ENCODE measurements at regions not wholly inside any gene's neighbourhood (a gene's known extent, or its start where the extent isn't known, plus 50 kb on each side); places are given as distances from the start of the nearest gene placed in this dataset.

DNA sequence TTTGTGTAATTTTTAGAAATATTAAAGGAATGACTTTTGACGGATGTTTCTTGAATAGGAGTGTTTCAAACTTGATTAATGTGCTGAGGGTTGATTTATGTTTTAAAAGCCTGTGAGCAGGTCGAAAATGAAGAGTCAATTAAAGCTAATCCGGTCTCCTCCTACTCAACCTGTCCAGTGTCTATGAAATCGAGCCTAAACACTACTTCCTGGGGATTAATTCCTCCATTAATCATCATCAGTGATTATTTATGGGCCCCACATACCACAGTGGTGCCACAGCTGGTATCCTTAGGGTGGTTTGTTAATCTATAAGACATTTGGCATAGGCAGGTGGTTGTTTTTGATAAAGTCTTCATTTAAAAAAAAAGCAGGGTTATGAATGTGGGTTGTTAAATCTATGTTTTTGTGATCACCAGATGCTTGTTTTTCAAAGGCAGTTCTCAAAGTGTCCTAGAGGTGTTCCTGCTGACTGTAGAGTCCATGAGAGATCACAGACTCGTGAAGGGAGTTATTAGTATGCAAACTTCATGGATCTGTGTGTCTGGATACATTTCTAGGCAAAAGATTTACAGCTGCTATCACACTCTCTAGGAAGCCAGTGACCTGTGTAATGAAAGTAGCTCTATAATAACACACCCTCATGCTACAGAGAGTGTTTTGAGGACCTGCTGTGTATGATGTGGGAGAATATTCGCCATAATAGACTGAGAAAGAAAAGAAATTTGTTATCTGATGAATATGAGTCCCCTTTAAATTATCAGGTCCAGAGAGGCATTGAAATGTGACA lies 308.6 kb downstream of the AKAIN1 start:
- no peaks in the 10 kb centered on the region for H3K4me1 Mint-ChIP-seq
- Histone ChIP-seq H4K20me1 (ENCODE audit: insufficient read depth, low read length) (no peaks in the 10 kb centered on the region), H3K36me3 (replicated peaks in 1 of 2; ENCODE audit: control insufficient read depth in 1 of 2, insufficient read depth in 2 of 2, low read length in 2 of 2) (no peaks in the 10 kb centered on the region), H3K4me2 (replicated peaks; ENCODE audit: extremely low read depth, low read length, poor library complexity, severe bottlenecking) (no peak overlapping the region), H3K9ac (ENCODE audit: insufficient read depth, low read length, poor library complexity, severe bottlenecking) (no peak overlapping the region), H3K4me1 (ENCODE audit: control insufficient read depth in 1 of 2, insufficient read depth in 2 of 2, low read length in 2 of 2) (no peaks in the 10 kb centered on the region), H3K27me3 (ENCODE audit: control insufficient read depth in 2 of 2, insufficient read depth in 2 of 2, low read length in 2 of 2) (no peaks in the 10 kb centered on the region), H3K4me3 (replicated peaks in 1 of 3; ENCODE audit: low read depth in 2 of 3, low read length in 3 of 3) (no peak overlapping the region), H3K9me3 (replicated peaks in 1 of 2; ENCODE audit: control insufficient read depth in 1 of 2, insufficient read depth in 1 of 2, low read length in 2 of 2) (peaks cover 32 to 45% of the 10 kb centered on the region in 2 donors), H3K27ac (ENCODE audit: low read depth in 1 of 2, low read length in 2 of 2) (no peak overlapping the region), H2AFZ (ENCODE audit: insufficient read depth, low read depth, low read length, poor library complexity, severe bottlenecking) (no peak overlapping the region), H3K79me2 (ENCODE audit: insufficient read depth, low read length) (no peaks in the 10 kb centered on the region)
- no peaks in the 10 kb centered on the region for H3K36me3 Mint-ChIP-seq
- no peak overlapping the region for H3K4me3 Mint-ChIP-seq
- no CpG with 5 or more reads among the region's 6 CpGs for WGBS (ENCODE audit: insufficient coverage)
- TF ChIP-seq, protein P1, sequence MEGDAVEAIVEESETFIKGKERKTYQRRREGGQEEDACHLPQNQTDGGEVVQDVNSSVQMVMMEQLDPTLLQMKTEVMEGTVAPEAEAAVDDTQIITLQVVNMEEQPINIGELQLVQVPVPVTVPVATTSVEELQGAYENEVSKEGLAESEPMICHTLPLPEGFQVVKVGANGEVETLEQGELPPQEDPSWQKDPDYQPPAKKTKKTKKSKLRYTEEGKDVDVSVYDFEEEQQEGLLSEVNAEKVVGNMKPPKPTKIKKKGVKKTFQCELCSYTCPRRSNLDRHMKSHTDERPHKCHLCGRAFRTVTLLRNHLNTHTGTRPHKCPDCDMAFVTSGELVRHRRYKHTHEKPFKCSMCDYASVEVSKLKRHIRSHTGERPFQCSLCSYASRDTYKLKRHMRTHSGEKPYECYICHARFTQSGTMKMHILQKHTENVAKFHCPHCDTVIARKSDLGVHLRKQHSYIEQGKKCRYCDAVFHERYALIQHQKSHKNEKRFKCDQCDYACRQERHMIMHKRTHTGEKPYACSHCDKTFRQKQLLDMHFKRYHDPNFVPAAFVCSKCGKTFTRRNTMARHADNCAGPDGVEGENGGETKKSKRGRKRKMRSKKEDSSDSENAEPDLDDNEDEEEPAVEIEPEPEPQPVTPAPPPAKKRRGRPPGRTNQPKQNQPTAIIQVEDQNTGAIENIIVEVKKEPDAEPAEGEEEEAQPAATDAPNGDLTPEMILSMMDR (IDR thresholded peaks at IDR 0.05): no peak
- H3K27me3 Mint-ChIP-seq (ENCODE audit: low read depth in 3 of 3): no peaks in the 10 kb centered on the region
- DNase-seq: no peak
- intact Hi-C loops (cut with micrococcal nuclease): no loop called here
- H3K27ac Mint-ChIP-seq: no peak overlapping the region
- peaks cover 14 to 29% (median 21%) of the 10 kb centered on the region in 7 donors for H3K9me3 Mint-ChIP-seq

DNA sequence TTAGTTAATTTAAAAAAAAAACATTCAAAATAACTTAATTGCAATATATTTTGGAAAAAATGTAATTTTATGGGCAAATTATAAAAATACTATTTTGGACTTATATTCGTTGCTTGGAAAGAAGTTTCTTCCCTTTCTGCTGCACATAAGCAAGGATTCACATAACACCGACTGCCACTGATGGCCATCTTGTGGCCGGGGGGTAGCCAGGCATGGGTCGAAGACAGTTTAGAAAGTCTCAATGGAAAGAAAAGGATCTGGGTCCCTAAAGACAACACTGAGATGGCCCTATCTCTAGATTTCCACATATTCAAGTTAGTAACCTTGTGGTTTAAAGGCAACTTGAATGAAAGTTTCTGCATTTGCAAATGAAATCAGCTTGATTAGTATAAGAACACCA lies 318.6 kb downstream of the AKAIN1 start:
- no peak overlapping the region for H3K4me2 ChIP-seq (replicated peaks; ENCODE audit: extremely low read depth, low read length, poor library complexity, severe bottlenecking)
- no peak overlapping the region for H3K9ac ChIP-seq (ENCODE audit: insufficient read depth, low read length, poor library complexity, severe bottlenecking)
- H3K9me3 Mint-ChIP-seq: peaks cover 3 to 17% (median 5%) of the 10 kb centered on the region in 7 donors
- H3K9me3 ChIP-seq (replicated peaks in 1 of 2; ENCODE audit: control insufficient read depth in 1 of 2, insufficient read depth in 1 of 2, low read length in 2 of 2): peaks cover 4 to 8% of the 10 kb centered on the region in 2 donors
- no peaks in the 10 kb centered on the region for H3K4me1 Mint-ChIP-seq
- no peaks in the 10 kb centered on the region for H3K79me2 ChIP-seq (ENCODE audit: insufficient read depth, low read length)
- H3K27me3 Mint-ChIP-seq (ENCODE audit: low read depth in 3 of 3): no peaks in the 10 kb centered on the region
- intact Hi-C loops (cut with micrococcal nuclease): no loop called here
- no peaks in the 10 kb centered on the region for H3K4me1 ChIP-seq (ENCODE audit: control insufficient read depth in 1 of 2, insufficient read depth in 2 of 2, low read length in 2 of 2)
- H2AFZ ChIP-seq (ENCODE audit: insufficient read depth, low read depth, low read length, poor library complexity, severe bottlenecking): no peak overlapping the region
- H4K20me1 ChIP-seq (ENCODE audit: insufficient read depth, low read length): no peaks in the 10 kb centered on the region
- no peaks in the 10 kb centered on the region for H3K36me3 ChIP-seq (replicated peaks in 1 of 2; ENCODE audit: control insufficient read depth in 1 of 2, insufficient read depth in 2 of 2, low read length in 2 of 2)
- H3K36me3 Mint-ChIP-seq: no peaks in the 10 kb centered on the region
- no peak overlapping the region for H3K27ac ChIP-seq (ENCODE audit: low read depth in 1 of 2, low read length in 2 of 2)
- no peak overlapping the region for H3K27ac Mint-ChIP-seq
- H3K4me3 Mint-ChIP-seq: no peak overlapping the region
- no peak for DNase-seq
- TF ChIP-seq, protein P1 (IDR thresholded peaks at IDR 0.05): no peak
- H3K4me3 ChIP-seq (replicated peaks in 1 of 3; ENCODE audit: low read depth in 2 of 3, low read length in 3 of 3): no peak overlapping the region
- no CpG with 5 or more reads among the region's 4 CpGs for WGBS (ENCODE audit: insufficient coverage)
- H3K27me3 ChIP-seq (ENCODE audit: control insufficient read depth in 2 of 2, insufficient read depth in 2 of 2, low read length in 2 of 2): no peaks in the 10 kb centered on the region
